GM23248 (cell line): ENCODE measurements at regions not wholly inside any gene's neighbourhood (a gene's known extent, or its start where the extent isn't known, plus 50 kb on each side); places are given as distances from the start of the nearest gene placed in this dataset.

Experiments
- EZH2 ChIP-seq: fragments of 200-600 bp; sonication (generic); IDR thresholded peaks from 2 replicates; pipeline ENCODE4 v1.6.1; 2018; ENCODE audit warnings: antibody characterized with exemption, mild to moderate bottlenecking; ENCODE audit not compliant: insufficient read depth, poor library complexity, severe bottlenecking
- EZH2phosphoT487 ChIP-seq: fragments of 200-600 bp; sonication (generic); IDR thresholded peaks from 2 replicates; pipeline ENCODE4 v1.6.1; 2018; ENCODE audit warnings: antibody characterized with exemption, moderate library complexity, mild to moderate bottlenecking, low read depth; ENCODE audit not compliant: insufficient read depth

DNA sequence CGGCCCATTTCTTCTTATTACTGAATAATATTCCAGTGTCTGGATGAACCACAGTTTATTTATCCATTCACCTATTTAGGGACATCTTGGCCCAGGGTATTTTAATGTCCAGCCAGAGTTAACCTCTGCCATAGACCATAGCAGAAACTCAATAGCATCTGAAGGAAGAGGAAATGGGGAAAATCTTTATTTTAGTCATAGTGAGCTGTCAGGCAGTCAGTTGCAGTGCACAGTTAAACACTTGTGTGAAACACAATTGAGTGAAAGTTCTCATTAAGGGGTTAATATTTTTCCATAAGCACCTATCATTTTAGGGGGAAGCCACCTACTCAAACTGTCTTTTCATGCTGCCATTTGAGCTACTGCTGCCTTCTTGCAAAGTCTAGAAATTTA lies 197.3 kb upstream of the PPFIA2 start:
- TF ChIP-seq EZH2 = no peak
- no peak for TF ChIP-seq EZH2phosphoT487
